SK-N-SH (cell line): ENCODE measurements at regions not wholly inside any gene's neighbourhood (a gene's known extent, or its start where the extent isn't known, plus 50 kb on each side); places are given as distances from the start of the nearest gene placed in this dataset.

Experiments used
- CTCF ChIA-PET: fragments of 300-600, 350-600 bp; formaldehyde crosslinking; extraction: SDS; loops from one replicate; lab custom pipeline; 2021; lab: Yijun Ruan, JAX
- POLR2A ChIA-PET: fragments of 350-600 bp; sonication (Branson Sonifier 250); formaldehyde crosslinking; extraction: SDS; loops from one replicate; lab custom pipeline; 2020; ENCODE audit warnings: antibody characterized with exemption, inconsistent platforms; lab: Yijun Ruan, JAX
- DNase-seq: peaks from one replicate; pipeline ENCODE4 v3.0.0; 2012
- H2AFZ ChIP-seq: fragments of 200-600 bp; sonication (generic); 2 replicates; pipeline ENCODE4 v1.8.1; 2016; ENCODE audit warnings: antibody characterized with exemption, mild to moderate bottlenecking, low read depth
- H3F3A ChIP-seq: fragments of 200-600 bp; sonication (generic); replicated peaks from 2 replicates; pipeline ENCODE3; 2016; ENCODE audit warnings: antibody characterized with exemption, mild to moderate bottlenecking; ENCODE audit not compliant: insufficient read depth
- H3K27ac ChIP-seq, 2 experiments: fragments of 200-500 bp in 1 of 2; fragments of 200-600 bp in 1 of 2; sonication (Bioruptor generic) in 1 of 2; sonication (generic), shearing (Covaris generic) in 1 of 2; 2 replicates each; pipeline versions ENCODE4 v1.5.1 to v1.6.1; 2014 to 2016; ENCODE audit warnings: low read depth in 2 of 2, inconsistent platforms in 1 of 2, low read length in 1 of 2, mild to moderate bottlenecking in 1 of 2, mixed read lengths in 1 of 2
- H3K27me3 ChIP-seq: fragments of 200-600 bp; sonication (generic), shearing (Covaris generic); 2 replicates; pipeline ENCODE4 v1.6.1; 2016; ENCODE audit warnings: mixed run types; ENCODE audit not compliant: insufficient read depth
- H3K36me3 ChIP-seq, 2 experiments: fragments of 200-500 bp in 1 of 2; fragments of 200-600 bp in 1 of 2; sonication (Bioruptor generic) in 1 of 2; sonication (generic) in 1 of 2; replicated peaks in 1 of 2; 2 replicates each; pipeline versions ENCODE3 to v1.5.1; 2014 to 2016; ENCODE audit warnings: low read length in 1 of 2, mild to moderate bottlenecking in 1 of 2; ENCODE audit not compliant: insufficient read depth in 2 of 2, control insufficient read depth in 1 of 2
- H3K4me1 ChIP-seq, 2 experiments: fragments of 200-500 bp in 1 of 2; fragments of 200-600 bp in 1 of 2; sonication (Bioruptor generic) in 1 of 2; sonication (generic), shearing (Covaris generic) in 1 of 2; 2 replicates each; pipeline versions ENCODE4 v1.5.1 to v1.6.1; 2014 to 2016; ENCODE audit warnings: low read depth in 1 of 2, low read length in 1 of 2, mixed run types in 1 of 2; ENCODE audit not compliant: insufficient read depth in 2 of 2, control insufficient read depth in 1 of 2
- H3K4me2 ChIP-seq: fragments of 200-600 bp; sonication (generic), shearing (Covaris generic); 2 replicates; pipeline ENCODE4 v1.6.1; 2017; ENCODE audit warnings: mixed run types
- H3K4me3 ChIP-seq, 2 experiments: fragments of 200-500 bp in 1 of 2; fragments of 200-600 bp in 1 of 2; sonication (Bioruptor generic) in 1 of 2; sonication (generic), shearing (Covaris generic) in 1 of 2; 2 replicates each; pipeline versions ENCODE4 v1.5.1 to v1.8.1; 2014 to 2016; ENCODE audit warnings: low read depth in 2 of 2, inconsistent platforms in 1 of 2, low read length in 1 of 2, mild to moderate bottlenecking in 1 of 2, mixed read lengths in 1 of 2, moderate library complexity in 1 of 2
- H3K79me2 ChIP-seq: fragments of 200-600 bp; sonication (generic); 2 replicates; pipeline ENCODE4 v1.8.1; 2017; ENCODE audit warnings: mild to moderate bottlenecking; ENCODE audit not compliant: insufficient read depth
- H3K9ac ChIP-seq: fragments of 200-600 bp; sonication (generic); 2 replicates; pipeline ENCODE4 v1.6.1; 2017; ENCODE audit warnings: mixed run types
- H3K9me2 ChIP-seq: fragments of 200-600 bp; sonication (generic); 2 replicates; pipeline ENCODE4 v1.6.1; 2017; ENCODE audit warnings: mixed run types
- H3K9me3 ChIP-seq: fragments of 200-600 bp; sonication (generic); 2 replicates; pipeline ENCODE4 v1.6.1; 2017; ENCODE audit warnings: mixed run types, mild to moderate bottlenecking, moderate library complexity
- H4K20me1 ChIP-seq: fragments of 200-600 bp; sonication (generic); 2 replicates; pipeline ENCODE4 v1.6.1; 2017; ENCODE audit warnings: mild to moderate bottlenecking, mixed run types; ENCODE audit not compliant: insufficient read depth
- CHD2 ChIP-seq: fragments of 150-350 bp; IDR thresholded peaks from 2 replicates; pipeline ENCODE4 v1.6.1; 2018; ENCODE audit warnings: low read length; ENCODE audit not compliant: partially characterized antibody
- ELF1 ChIP-seq: IDR thresholded peaks from 2 replicates; pipeline ENCODE4 v1.4.0; 2012
- EZH2phosphoT487 ChIP-seq: fragments of 200-600 bp; sonication (generic); IDR thresholded peaks from 2 replicates; pipeline ENCODE4 v1.6.1; 2017; ENCODE audit warnings: low read depth, mixed run types, mild to moderate bottlenecking, antibody characterized with exemption, moderate library complexity, borderline replicate concordance
- FOSL2 ChIP-seq: IDR thresholded peaks from 2 replicates; pipeline ENCODE4 v1.4.0; 2012; ENCODE audit warnings: low read depth, mild to moderate bottlenecking, moderate library complexity, borderline replicate concordance
- FOXJ3 ChIP-seq: sonication (generic); formaldehyde crosslinking; IDR thresholded peaks from 2 replicates; pipeline ENCODE4 v1.5.1; 2020; ENCODE audit warnings: mild to moderate bottlenecking, missing genetic modification reagents
- GABPA ChIP-seq: IDR thresholded peaks from 2 replicates; pipeline ENCODE4 v1.4.0; 2012; ENCODE audit warnings: low read depth, mild to moderate bottlenecking
- JUND ChIP-seq: IDR thresholded peaks from 2 replicates; pipeline ENCODE4 v1.4.0; 2012
- POLR2AphosphoS5 ChIP-seq: IDR thresholded peaks from 2 replicates; pipeline ENCODE4 v1.6.1; 2012; ENCODE audit warnings: low read depth, low read length
- RAD21 ChIP-seq: IDR thresholded peaks from 2 replicates; pipeline ENCODE4 v1.6.1; 2012; ENCODE audit warnings: mild to moderate bottlenecking, low read length
- RCOR1 ChIP-seq: fragments of 150-350 bp; IDR thresholded peaks from 2 replicates; pipeline ENCODE4 v1.6.1; 2017; ENCODE audit warnings: antibody characterized with exemption, low read length
- RFX5 ChIP-seq: IDR thresholded peaks from 2 replicates; pipeline ENCODE4 v1.6.1; 2012; ENCODE audit warnings: mild to moderate bottlenecking, improper control_type of control experiment, low read length
- SIN3A ChIP-seq: IDR thresholded peaks from 2 replicates; pipeline ENCODE4 v1.6.1; 2012; ENCODE audit warnings: low read depth, mild to moderate bottlenecking, low read length, moderate library complexity, borderline replicate concordance
- SMC3 ChIP-seq: IDR thresholded peaks from 2 replicates; pipeline ENCODE4 v1.6.1; 2012; ENCODE audit warnings: low read depth, low read length, improper control_type of control experiment
- TAF1 ChIP-seq: IDR thresholded peaks from 2 replicates; pipeline ENCODE4 v1.6.1; 2012; ENCODE audit warnings: low read depth, mild to moderate bottlenecking, low read length, moderate library complexity, borderline replicate concordance
- TCF12 ChIP-seq: IDR thresholded peaks from 2 replicates; pipeline ENCODE4 v1.4.0; 2012
- TEAD4 ChIP-seq: IDR thresholded peaks from 2 replicates; pipeline ENCODE4 v1.4.0; 2012; ENCODE audit warnings: mild to moderate bottlenecking, borderline replicate concordance; ENCODE audit not compliant: insufficient read depth
- WGBS: methylation state at CpG from one replicate; pipeline ENCODE4 v1.1.6; 2017; ENCODE audit warnings: low lambda C conversion rate; 5-methylcytosine and 5-hydroxymethylcytosine counted together
- TF ChIP-seq, protein P1 (sequence below): fragments of 200-600 bp; sonication (generic); IDR thresholded peaks from 2 replicates; pipeline ENCODE4 v1.6.1; 2017; ENCODE audit warnings: antibody characterized with exemption, mild to moderate bottlenecking, moderate library complexity
- TF ChIP-seq, protein P2 (sequence below): IDR thresholded peaks from 2 replicates; pipeline ENCODE4 v1.4.0; 2012; ENCODE audit warnings: low read depth, borderline replicate concordance
- TF ChIP-seq, protein P3 (sequence below): IDR thresholded peaks from 2 replicates; pipeline ENCODE4 v1.4.0; 2012; ENCODE audit warnings: low read depth, borderline replicate concordance

DNA sequence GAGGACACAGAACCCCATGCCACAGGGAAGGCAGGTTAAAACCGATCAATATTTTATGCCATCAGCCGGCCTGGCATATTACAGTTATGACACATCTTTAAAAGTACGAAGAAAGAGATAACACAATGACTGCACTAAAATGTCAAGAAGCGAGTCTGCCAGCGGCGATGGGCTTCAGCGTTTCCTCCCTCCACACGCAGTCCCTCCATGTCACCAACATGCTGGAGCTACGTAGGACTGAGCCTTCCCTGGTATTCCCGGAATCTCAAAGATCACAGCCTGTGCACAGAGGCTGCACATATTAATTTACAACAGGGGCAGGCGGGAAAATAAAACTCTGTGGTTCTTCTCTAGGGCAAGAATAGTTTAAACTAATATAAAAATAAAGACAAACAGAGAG, 257.7 kb downstream of the IRX1 start:
- H4K20me1 ChIP-seq: no peaks in the 10 kb centered on the region
- TF ChIP-seq SIN3A (no peak), RFX5 (no peak), JUND (no peak)
- TF ChIP-seq, protein P1, sequence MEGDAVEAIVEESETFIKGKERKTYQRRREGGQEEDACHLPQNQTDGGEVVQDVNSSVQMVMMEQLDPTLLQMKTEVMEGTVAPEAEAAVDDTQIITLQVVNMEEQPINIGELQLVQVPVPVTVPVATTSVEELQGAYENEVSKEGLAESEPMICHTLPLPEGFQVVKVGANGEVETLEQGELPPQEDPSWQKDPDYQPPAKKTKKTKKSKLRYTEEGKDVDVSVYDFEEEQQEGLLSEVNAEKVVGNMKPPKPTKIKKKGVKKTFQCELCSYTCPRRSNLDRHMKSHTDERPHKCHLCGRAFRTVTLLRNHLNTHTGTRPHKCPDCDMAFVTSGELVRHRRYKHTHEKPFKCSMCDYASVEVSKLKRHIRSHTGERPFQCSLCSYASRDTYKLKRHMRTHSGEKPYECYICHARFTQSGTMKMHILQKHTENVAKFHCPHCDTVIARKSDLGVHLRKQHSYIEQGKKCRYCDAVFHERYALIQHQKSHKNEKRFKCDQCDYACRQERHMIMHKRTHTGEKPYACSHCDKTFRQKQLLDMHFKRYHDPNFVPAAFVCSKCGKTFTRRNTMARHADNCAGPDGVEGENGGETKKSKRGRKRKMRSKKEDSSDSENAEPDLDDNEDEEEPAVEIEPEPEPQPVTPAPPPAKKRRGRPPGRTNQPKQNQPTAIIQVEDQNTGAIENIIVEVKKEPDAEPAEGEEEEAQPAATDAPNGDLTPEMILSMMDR: no peak
- TF ChIP-seq, all 33 proteins: peak for 0
- no peak overlapping the region for H3K4me2 ChIP-seq
- no peak overlapping the region for H3K27ac ChIP-seq
- CTCF ChIA-PET: no interaction called here
- H3K9me2 ChIP-seq: no peaks in the 10 kb centered on the region
- no peak overlapping the region for H3K4me3 ChIP-seq
- POLR2A ChIA-PET: no interaction called here
- H3K36me3 ChIP-seq: no peaks in the 10 kb centered on the region
- no peaks in the 10 kb centered on the region for H3K4me1 ChIP-seq
- H3K27me3 ChIP-seq: no peaks in the 10 kb centered on the region
- H2AFZ ChIP-seq: no peak overlapping the region
- H3K9ac ChIP-seq: no peak overlapping the region
- H3K9me3 ChIP-seq: no peaks in the 10 kb centered on the region
- H3F3A ChIP-seq: no peaks in the 10 kb centered on the region
- WGBS: 47% methylated on average over 11 of the region's 11 CpGs
- no peak for DNase-seq
- no peaks in the 10 kb centered on the region for H3K79me2 ChIP-seq

DNA sequence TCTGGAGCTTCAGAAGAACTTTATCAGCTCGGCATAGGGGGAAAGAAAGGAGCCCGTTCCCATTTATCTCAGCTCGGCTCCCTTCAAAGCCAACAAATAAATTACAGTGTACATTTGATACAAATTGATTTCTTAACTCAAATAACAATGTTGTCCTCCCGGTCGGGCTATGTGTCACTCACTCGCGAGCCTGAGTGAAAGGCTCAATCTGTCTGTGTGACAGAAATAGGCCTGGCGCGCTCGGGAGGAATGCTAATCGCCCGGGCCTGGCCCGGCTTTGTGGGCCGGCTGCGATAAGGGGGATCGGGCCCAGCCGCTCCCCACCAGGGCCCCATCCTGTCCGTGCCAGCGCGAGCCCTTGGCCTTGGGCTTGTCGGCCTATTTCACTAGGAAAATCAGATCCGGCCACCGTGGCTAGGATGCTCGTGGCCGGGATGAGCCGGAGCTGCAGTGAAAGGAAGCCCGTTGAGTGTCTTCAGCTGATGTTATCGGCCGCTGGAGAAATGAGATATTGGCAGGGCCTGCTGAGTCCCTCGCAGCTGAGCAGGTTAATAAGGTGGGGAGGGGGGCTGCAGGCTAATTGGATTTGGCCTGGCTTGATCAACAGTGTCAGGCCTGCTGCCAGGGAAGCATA, 258.7 kb downstream of the IRX1 start:
- Histone ChIP-seq H3K9me2 (no peaks in the 10 kb centered on the region), H3K9ac (no peak overlapping the region), H3K9me3 (no peaks in the 10 kb centered on the region), H3K4me2 (no peak overlapping the region), H3F3A (no peaks in the 10 kb centered on the region), H3K27me3 (no peaks in the 10 kb centered on the region), H3K4me3 (no peak overlapping the region), H2AFZ (no peak overlapping the region), H3K27ac (no peak overlapping the region), H3K79me2 (no peaks in the 10 kb centered on the region), H3K36me3 (no peaks in the 10 kb centered on the region), H3K4me1 (no peaks in the 10 kb centered on the region), H4K20me1 (no peaks in the 10 kb centered on the region)
- peak; percentile 18 for DNase-seq
- CTCF ChIA-PET: no interaction called here
- no peak for TF ChIP-seq TEAD4
- no peak for TF ChIP-seq SMC3
- TF ChIP-seq RAD21: no peak
- TF ChIP-seq CHD2: no peak
- TF ChIP-seq POLR2AphosphoS5: no peak
- TF ChIP-seq RCOR1: no peak
- no peak for TF ChIP-seq GABPA
- no peak for TF ChIP-seq EZH2phosphoT487
- POLR2A ChIA-PET: no interaction called here
- 21% methylated on average over 13 of the region's 30 CpGs for WGBS

DNA sequence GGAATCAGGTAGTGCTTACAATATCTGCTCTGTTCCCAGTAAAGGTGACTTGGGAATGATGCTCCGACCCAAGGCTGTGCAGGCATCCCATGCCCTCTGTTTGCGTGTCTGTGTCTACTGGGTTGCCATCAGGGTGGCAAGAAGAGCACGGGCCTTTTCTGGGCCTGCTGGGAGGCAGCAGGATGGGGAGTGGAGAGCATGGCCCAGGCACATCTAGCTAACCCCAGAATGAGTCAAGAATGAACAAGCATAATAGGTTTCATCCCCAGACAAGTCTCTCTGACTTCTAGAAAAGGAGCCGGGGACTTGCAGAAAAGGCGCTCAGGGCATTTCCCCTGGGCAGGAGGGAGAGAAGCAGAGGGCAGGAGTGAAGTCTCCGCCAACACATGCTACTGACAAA, 260.4 kb downstream of the IRX1 start:
- ChIA-PET CTCF (no interaction called here), POLR2A (no interaction called here)
- no peaks in the 10 kb centered on the region for H3K9me2 ChIP-seq
- H3K27me3 ChIP-seq: no peaks in the 10 kb centered on the region
- no peak overlapping the region for H2AFZ ChIP-seq
- DNase-seq: no peak
- no peak overlapping the region for H3K4me2 ChIP-seq
- H3K36me3 ChIP-seq: no peaks in the 10 kb centered on the region
- H3K9me3 ChIP-seq: no peaks in the 10 kb centered on the region
- H3K27ac ChIP-seq: no peak overlapping the region
- WGBS: 17% methylated on average over 6 of the region's 6 CpGs
- H3K4me1 ChIP-seq: no peaks in the 10 kb centered on the region
- no peak overlapping the region for H3K4me3 ChIP-seq
- H4K20me1 ChIP-seq: no peaks in the 10 kb centered on the region
- H3F3A ChIP-seq: no peaks in the 10 kb centered on the region
- no peak overlapping the region for H3K9ac ChIP-seq
- H3K79me2 ChIP-seq: no peaks in the 10 kb centered on the region
- TF ChIP-seq ELF1 (no peak), TCF12 (no peak), RAD21 (no peak), RFX5 (no peak), FOXJ3 (CRISPR knock-in tag) (no peak), FOSL2 (no peak), TAF1 (no peak), JUND (no peak), POLR2AphosphoS5 (no peak), RCOR1 (no peak)
- TF ChIP-seq, protein P2, sequence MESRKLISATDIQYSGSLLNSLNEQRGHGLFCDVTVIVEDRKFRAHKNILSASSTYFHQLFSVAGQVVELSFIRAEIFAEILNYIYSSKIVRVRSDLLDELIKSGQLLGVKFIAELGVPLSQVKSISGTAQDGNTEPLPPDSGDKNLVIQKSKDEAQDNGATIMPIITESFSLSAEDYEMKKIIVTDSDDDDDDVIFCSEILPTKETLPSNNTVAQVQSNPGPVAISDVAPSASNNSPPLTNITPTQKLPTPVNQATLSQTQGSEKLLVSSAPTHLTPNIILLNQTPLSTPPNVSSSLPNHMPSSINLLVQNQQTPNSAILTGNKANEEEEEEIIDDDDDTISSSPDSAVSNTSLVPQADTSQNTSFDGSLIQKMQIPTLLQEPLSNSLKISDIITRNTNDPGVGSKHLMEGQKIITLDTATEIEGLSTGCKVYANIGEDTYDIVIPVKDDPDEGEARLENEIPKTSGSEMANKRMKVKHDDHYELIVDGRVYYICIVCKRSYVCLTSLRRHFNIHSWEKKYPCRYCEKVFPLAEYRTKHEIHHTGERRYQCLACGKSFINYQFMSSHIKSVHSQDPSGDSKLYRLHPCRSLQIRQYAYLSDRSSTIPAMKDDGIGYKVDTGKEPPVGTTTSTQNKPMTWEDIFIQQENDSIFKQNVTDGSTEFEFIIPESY: no peak
- TF ChIP-seq, protein P3, sequence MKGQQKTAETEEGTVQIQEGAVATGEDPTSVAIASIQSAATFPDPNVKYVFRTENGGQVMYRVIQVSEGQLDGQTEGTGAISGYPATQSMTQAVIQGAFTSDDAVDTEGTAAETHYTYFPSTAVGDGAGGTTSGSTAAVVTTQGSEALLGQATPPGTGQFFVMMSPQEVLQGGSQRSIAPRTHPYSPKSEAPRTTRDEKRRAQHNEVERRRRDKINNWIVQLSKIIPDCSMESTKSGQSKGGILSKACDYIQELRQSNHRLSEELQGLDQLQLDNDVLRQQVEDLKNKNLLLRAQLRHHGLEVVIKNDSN: no peak
